Subcutaneous abdominal adipose tissue (tissue), 5 donors: ENCODE measurements at regions not wholly inside any gene's neighbourhood (a gene's known extent, or its start where the extent isn't known, plus 50 kb on each side); places are given as distances from the start of the nearest gene placed in this dataset.

Experiments
- H3K27ac ChIP-seq: one replicate; pipeline ENCODE4 v1.7.0; 2013; ENCODE audit warnings: low read depth, mild to moderate bottlenecking, inconsistent platforms, low read length, moderate library complexity
- H3K27me3 ChIP-seq, 5 donors: one replicate each; pipeline ENCODE4 v1.7.0; 2013; ENCODE audit warnings: low read length in 5 of 5, inconsistent platforms in 1 of 5; ENCODE audit not compliant: control insufficient read depth in 5 of 5, insufficient read depth in 4 of 5
- H3K36me3 ChIP-seq, 5 donors: one replicate each; pipeline ENCODE4 v1.7.0; 2013; ENCODE audit warnings: low read length in 5 of 5; ENCODE audit not compliant: control insufficient read depth in 5 of 5, insufficient read depth in 5 of 5
- H3K4me1 ChIP-seq, 5 donors: one replicate each; pipeline ENCODE4 v1.7.0; 2013; ENCODE audit warnings: low read length in 5 of 5, mild to moderate bottlenecking in 3 of 5, moderate library complexity in 1 of 5; ENCODE audit not compliant: control insufficient read depth in 5 of 5, insufficient read depth in 5 of 5
- H3K4me3 ChIP-seq, 5 donors: one replicate each; pipeline ENCODE4 v1.7.0; 2013; ENCODE audit warnings: low read length in 5 of 5, low read depth in 1 of 5
- H3K9ac ChIP-seq, 5 donors: one replicate each; pipeline ENCODE4 v1.7.0; 2013; ENCODE audit warnings: low read length in 5 of 5, mild to moderate bottlenecking in 4 of 5, moderate library complexity in 3 of 5
- H3K9me3 ChIP-seq, 5 donors: one replicate each; pipeline ENCODE4 v1.7.0; 2013; ENCODE audit warnings: low read length in 5 of 5; ENCODE audit not compliant: control insufficient read depth in 5 of 5
- donor health status: healthy.
- donor health status: healthy.
- donor health status: healthy.
- donor health status: healthy.
- donor health status: healthy.

DNA sequence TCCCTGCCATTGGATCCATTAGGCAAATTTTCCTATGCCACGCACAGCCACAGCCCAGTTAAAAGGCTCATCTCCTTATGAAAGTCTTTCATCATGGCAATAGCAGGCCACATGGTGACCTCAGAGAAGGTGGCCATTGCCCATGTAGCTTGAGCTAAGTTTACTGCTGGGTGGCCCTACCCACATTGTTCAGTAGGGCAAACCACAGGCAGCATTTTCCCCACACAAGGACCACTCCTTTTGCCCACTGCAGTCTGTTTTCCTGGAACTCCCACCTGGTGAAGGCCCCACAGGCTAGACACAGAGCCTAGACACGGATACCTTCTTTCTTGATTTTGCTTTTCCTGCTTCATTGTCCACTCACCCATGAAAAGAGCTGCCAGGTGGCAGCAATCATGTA lies 101.5 kb upstream of the NPVF start:
- no peaks in the 10 kb centered on the region for H3K27me3 ChIP-seq
- H3K9me3 ChIP-seq: peaks cover 0 to 2% (median 0%) of the 10 kb centered on the region in 5 donors
- H3K27ac ChIP-seq: no peak overlapping the region
- H3K36me3 ChIP-seq: no peaks in the 10 kb centered on the region
- H3K4me1 ChIP-seq: no peaks in the 10 kb centered on the region
- no peak overlapping the region for H3K4me3 ChIP-seq
- no peak overlapping the region for H3K9ac ChIP-seq

DNA sequence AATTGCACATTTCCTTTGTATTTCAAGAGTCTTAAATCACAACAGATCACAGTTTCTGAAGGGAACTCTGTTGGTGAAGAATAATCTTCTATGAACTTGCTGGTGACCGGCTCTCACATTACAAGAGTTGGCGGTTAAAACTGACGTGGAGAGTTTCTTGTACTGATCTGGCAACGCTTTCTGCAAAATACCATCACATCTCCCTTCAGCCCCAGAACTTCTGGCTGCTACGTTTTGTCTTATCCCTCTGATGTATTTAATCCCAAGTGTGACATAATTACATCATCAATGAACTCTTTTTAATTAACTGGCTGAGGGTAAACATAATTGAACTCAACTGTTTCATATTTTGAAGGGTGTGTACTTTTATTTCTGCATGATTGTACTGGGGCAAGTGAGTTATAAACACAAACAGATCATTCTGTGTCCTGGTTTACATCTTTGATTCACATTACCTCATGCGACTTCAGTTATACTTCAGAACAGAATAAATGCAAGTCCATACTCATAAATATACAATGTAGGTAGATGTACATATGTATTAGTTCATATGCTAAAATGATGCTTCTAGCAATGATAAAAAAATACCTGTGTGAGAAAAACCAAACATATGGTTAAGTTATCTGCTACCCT lies 105.1 kb upstream of the NPVF start:
- H3K9me3 ChIP-seq: peaks cover 0 to 2% (median 0%) of the 10 kb centered on the region in 5 donors
- no peaks in the 10 kb centered on the region for H3K36me3 ChIP-seq
- H3K27ac ChIP-seq: no peak overlapping the region
- H3K27me3 ChIP-seq: no peaks in the 10 kb centered on the region
- no peaks in the 10 kb centered on the region for H3K4me1 ChIP-seq
- H3K9ac ChIP-seq: no peak overlapping the region
- no peak overlapping the region for H3K4me3 ChIP-seq

DNA sequence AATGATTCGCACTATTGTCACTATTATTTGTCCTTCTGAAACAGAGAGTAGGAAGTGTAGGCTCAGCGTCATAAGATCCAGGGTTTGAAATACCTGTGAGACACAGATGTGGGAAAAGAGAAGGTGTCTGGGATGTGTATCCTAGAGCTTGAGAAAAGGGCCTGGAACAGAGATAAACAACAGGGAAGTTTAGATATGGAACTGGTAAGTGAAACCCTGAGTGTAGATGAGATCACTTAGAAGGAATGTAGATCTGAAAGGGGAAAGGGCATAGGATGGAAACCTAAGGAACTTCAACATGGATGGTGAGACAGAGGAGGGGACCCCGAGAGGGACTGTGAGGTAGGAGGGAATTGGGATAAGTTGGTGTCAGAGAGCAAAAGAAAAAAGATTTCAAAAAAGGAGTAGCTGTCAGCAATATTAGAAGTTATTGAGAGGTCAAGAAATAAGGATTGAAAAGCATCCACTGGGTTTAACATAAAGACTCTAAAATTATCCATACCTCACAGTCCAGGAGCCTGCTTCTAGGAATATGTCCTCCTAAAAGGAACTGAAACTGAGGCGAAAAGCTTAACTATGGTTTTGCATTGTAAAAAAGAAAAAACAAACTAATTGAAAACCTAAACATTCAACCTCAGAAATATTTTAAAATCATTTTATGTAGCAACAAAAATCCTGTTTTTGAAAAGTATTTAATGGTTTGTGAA lies 119.2 kb upstream of the NPVF start:
- no peak overlapping the region for H3K9ac ChIP-seq
- H3K27me3 ChIP-seq: peaks cover 0 to 2% (median 0%) of the 10 kb centered on the region in 5 donors
- H3K4me1 ChIP-seq: no peaks in the 10 kb centered on the region

GRCh38 chr7:25348104-25348503 lies 119.8 kb upstream of the NPVF start:
- no peak overlapping the region for H3K27ac ChIP-seq

More for the DNA sequence above, 119.2 kb upstream of the NPVF start:
- no peak overlapping the region for H3K4me3 ChIP-seq
- H3K27ac ChIP-seq: no peak overlapping the region
- no peaks in the 10 kb centered on the region for H3K36me3 ChIP-seq
- H3K9me3 ChIP-seq: no peaks in the 10 kb centered on the region

GRCh38 chr7:25349283-25350017 lies 121.2 kb upstream of the NPVF start:
- H3K36me3 ChIP-seq: no peaks in the 10 kb centered on the region

More at GRCh38 chr7:25348104-25348503, 119.8 kb upstream of the NPVF start:
- H3K9me3 ChIP-seq: no peaks in the 10 kb centered on the region
- H3K27me3 ChIP-seq: peaks cover 0 to 2% (median 0%) of the 10 kb centered on the region in 5 donors
- H3K4me1 ChIP-seq: no peaks in the 10 kb centered on the region
- no peak overlapping the region for H3K4me3 ChIP-seq
- H3K9ac ChIP-seq: no peak overlapping the region
- no peaks in the 10 kb centered on the region for H3K36me3 ChIP-seq

GRCh38 chr7:25350041-25350440 lies 121.8 kb upstream of the NPVF start:
- Histone ChIP-seq H3K9me3 (no peaks in the 10 kb centered on the region), H3K27me3 (peaks cover 0 to 2% (median 0%) of the 10 kb centered on the region in 5 donors)

More at GRCh38 chr7:25349283-25350017, 121.2 kb upstream of the NPVF start:
- no peak overlapping the region for H3K27ac ChIP-seq
- no peaks in the 10 kb centered on the region for H3K4me1 ChIP-seq
- H3K27me3 ChIP-seq: peaks cover 0 to 2% (median 0%) of the 10 kb centered on the region in 5 donors
- no peak overlapping the region for H3K9ac ChIP-seq
- H3K4me3 ChIP-seq: no peak overlapping the region
- H3K9me3 ChIP-seq: no peaks in the 10 kb centered on the region

GRCh38 chr7:25351761-25352160 lies 123.5 kb upstream of the NPVF start:
- Histone ChIP-seq H3K27me3 (no peaks in the 10 kb centered on the region), H3K4me1 (no peaks in the 10 kb centered on the region)

More at GRCh38 chr7:25350041-25350440, 121.8 kb upstream of the NPVF start:
- no peak overlapping the region for H3K27ac ChIP-seq
- no peaks in the 10 kb centered on the region for H3K36me3 ChIP-seq
- H3K9ac ChIP-seq: no peak overlapping the region
- no peak overlapping the region for H3K4me3 ChIP-seq
- no peaks in the 10 kb centered on the region for H3K4me1 ChIP-seq

DNA sequence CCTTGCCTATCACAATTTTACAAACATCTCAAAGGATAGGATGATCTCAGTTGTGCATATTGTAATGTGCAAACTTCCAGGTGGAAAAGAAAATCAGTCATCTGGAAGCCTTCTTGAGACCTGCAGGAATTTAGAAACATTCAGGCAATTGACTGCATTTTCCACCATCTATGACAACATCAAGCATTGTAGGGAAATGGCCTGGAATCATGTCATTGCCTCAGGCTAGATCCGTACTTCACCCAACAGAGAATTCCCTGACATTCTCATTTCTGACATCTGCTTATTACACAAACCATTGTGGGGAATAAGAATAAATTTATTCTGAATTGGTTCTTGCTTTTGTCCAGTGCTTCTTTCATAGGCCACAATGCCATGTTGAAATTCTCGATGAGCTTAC lies 124.9 kb upstream of the NPVF start:
- H3K9ac ChIP-seq: no peak overlapping the region
- H3K4me3 ChIP-seq: no peak overlapping the region
- H3K9me3 ChIP-seq: no peaks in the 10 kb centered on the region
- no peaks in the 10 kb centered on the region for H3K36me3 ChIP-seq
- no peaks in the 10 kb centered on the region for H3K4me1 ChIP-seq
- no peak overlapping the region for H3K27ac ChIP-seq
- no peaks in the 10 kb centered on the region for H3K27me3 ChIP-seq

More at GRCh38 chr7:25351761-25352160, 123.5 kb upstream of the NPVF start:
- Histone ChIP-seq H3K27ac (no peak overlapping the region), H3K4me3 (no peak overlapping the region), H3K9ac (no peak overlapping the region), H3K9me3 (no peaks in the 10 kb centered on the region), H3K36me3 (no peaks in the 10 kb centered on the region)

- H3K27ac ChIP-seq: no peak overlapping the region
- H3K9me3 ChIP-seq: no peaks in the 10 kb centered on the region
- no peaks in the 10 kb centered on the region for H3K27me3 ChIP-seq
- H3K36me3 ChIP-seq: no peaks in the 10 kb centered on the region
- no peak overlapping the region for H3K4me3 ChIP-seq
- H3K4me1 ChIP-seq: no peaks in the 10 kb centered on the region
- H3K9ac ChIP-seq: no peak overlapping the region
These were observed 125.4 kb upstream of the NPVF start for GRCh38 chr7:25353732-25354131.
